Vagina (tissue), 2 donors: ENCODE measurements at regions not wholly inside any gene's neighbourhood (a gene's known extent, or its start where the extent isn't known, plus 50 kb on each side); places are given as distances from the start of the nearest gene placed in this dataset.

ENCODE experiments used
- POLR2A ChIP-seq, 2 donors: fragments of 450-650 bp; IDR thresholded peaks; one replicate each; pipeline ENCODE4 v1.6.1; 2017; ENCODE audit warnings: antibody characterized with exemption in 2 of 2, mild to moderate bottlenecking in 2 of 2, moderate library complexity in 2 of 2
- POLR2AphosphoS5 ChIP-seq, 2 donors: sonication (generic); formaldehyde crosslinking; IDR thresholded peaks; one replicate each; pipeline ENCODE4 v1.9.0; 2017; ENCODE audit warnings: antibody characterized with exemption in 2 of 2, mild to moderate bottlenecking in 2 of 2, low read depth in 1 of 2; ENCODE audit not compliant: insufficient read depth in 1 of 2
- TF ChIP-seq, protein P1 (sequence below), 3 experiments: fragments of 450-650 bp in 2 of 3; fragments of 200-600 bp in 1 of 3; sonication (generic) in 1 of 3; IDR thresholded peaks; one replicate each; pipeline ENCODE4 v1.5.1; 2017 to 2019; ENCODE audit warnings: antibody characterized with exemption in 3 of 3, mild to moderate bottlenecking in 2 of 3, moderate library complexity in 2 of 3

DNA sequence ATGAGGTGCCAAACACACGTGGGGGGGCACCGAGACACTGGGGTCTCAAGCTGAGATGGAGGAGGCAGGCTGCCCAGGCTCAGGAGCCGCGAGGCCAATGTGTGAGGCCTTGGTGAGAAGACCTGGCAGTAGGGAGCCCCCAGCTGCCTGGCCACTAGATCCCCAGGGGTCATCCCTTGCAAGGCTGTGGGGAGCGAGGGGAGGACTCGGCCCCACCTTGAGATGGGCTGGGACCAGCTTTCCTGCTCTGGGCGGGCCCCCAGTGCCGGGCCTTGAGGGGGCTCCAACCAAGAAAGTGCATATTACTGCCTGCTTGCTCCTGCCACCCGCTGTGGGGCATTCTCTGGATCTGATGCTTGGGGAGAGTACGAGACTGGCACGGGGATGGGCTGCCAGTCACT is 107.0 kb downstream of the CTTN start:
- TF ChIP-seq POLR2A (IDR thresholded peaks at IDR 0.05) (no peak), POLR2AphosphoS5 (IDR thresholded peaks at IDR 0.05; ENCODE audit: insufficient read depth in 1 of 2, low read depth in 1 of 2) (no peak)
- TF ChIP-seq, protein P1, sequence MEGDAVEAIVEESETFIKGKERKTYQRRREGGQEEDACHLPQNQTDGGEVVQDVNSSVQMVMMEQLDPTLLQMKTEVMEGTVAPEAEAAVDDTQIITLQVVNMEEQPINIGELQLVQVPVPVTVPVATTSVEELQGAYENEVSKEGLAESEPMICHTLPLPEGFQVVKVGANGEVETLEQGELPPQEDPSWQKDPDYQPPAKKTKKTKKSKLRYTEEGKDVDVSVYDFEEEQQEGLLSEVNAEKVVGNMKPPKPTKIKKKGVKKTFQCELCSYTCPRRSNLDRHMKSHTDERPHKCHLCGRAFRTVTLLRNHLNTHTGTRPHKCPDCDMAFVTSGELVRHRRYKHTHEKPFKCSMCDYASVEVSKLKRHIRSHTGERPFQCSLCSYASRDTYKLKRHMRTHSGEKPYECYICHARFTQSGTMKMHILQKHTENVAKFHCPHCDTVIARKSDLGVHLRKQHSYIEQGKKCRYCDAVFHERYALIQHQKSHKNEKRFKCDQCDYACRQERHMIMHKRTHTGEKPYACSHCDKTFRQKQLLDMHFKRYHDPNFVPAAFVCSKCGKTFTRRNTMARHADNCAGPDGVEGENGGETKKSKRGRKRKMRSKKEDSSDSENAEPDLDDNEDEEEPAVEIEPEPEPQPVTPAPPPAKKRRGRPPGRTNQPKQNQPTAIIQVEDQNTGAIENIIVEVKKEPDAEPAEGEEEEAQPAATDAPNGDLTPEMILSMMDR (IDR thresholded peaks at IDR 0.05), result no peak
